Peyer's patch (tissue), 4 donors: ENCODE measurements at regions not wholly inside any gene's neighbourhood (a gene's known extent, or its start where the extent isn't known, plus 50 kb on each side); places are given as distances from the start of the nearest gene placed in this dataset.

Source experiments
- POLR2A ChIP-seq, 2 donors: fragments of 450-650 bp; IDR thresholded peaks; one replicate each; pipeline ENCODE4 v1.5.1; 2017; ENCODE audit warnings: antibody characterized with exemption in 2 of 2, mild to moderate bottlenecking in 2 of 2, moderate library complexity in 2 of 2
- TF ChIP-seq, protein P1 (sequence below), 6 experiments: fragments of 450-650 bp in 4 of 6; fragments of 200-600 bp in 2 of 6; sonication (generic) in 1 of 6; IDR thresholded peaks; one replicate each; pipeline ENCODE4 v1.5.1; 2017 to 2019; ENCODE audit warnings: antibody characterized with exemption in 6 of 6, mild to moderate bottlenecking in 3 of 6, moderate library complexity in 1 of 6

DNA sequence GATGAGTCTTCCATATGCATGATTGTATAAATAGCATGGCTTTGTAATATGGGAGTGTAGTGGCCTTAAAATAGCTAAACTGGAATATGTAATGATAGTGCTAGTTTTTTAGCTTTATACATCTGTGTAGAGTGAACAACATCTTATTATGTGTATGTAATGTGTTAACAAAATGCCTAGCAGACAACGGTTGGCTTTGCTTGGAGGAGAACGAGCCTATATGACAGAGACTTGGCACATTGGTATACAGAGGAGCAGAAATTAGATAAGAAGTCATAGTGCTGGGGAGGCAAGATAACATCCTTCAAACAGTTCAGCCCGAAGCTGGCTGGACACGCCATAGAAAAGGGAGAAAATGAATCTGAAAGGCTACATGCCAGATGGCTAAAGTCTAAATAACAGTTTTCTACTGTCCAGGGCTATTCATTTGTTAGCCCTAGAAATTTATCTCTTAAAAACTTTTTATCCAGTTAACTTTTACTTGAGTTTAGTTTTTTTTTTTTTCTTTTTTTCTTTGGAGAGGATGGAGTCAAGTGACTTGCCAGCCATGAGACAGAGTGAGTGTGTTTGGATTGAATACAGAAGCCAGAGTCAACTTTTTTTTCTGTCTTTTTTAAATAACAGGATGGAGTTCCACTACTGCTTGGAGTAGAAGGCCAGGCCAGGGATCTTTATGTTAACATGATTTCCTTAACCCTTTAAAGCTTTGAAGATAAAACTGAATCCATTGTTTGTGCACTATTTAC lies 214.4 kb upstream of the ACTBL2 start:
- TF ChIP-seq, protein P1, sequence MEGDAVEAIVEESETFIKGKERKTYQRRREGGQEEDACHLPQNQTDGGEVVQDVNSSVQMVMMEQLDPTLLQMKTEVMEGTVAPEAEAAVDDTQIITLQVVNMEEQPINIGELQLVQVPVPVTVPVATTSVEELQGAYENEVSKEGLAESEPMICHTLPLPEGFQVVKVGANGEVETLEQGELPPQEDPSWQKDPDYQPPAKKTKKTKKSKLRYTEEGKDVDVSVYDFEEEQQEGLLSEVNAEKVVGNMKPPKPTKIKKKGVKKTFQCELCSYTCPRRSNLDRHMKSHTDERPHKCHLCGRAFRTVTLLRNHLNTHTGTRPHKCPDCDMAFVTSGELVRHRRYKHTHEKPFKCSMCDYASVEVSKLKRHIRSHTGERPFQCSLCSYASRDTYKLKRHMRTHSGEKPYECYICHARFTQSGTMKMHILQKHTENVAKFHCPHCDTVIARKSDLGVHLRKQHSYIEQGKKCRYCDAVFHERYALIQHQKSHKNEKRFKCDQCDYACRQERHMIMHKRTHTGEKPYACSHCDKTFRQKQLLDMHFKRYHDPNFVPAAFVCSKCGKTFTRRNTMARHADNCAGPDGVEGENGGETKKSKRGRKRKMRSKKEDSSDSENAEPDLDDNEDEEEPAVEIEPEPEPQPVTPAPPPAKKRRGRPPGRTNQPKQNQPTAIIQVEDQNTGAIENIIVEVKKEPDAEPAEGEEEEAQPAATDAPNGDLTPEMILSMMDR (IDR thresholded peaks at IDR 0.05): no peak
- TF ChIP-seq POLR2A (IDR thresholded peaks at IDR 0.05): no peak
